Nephron progenitor cell (in vitro differentiated cells): ENCODE measurements at regions not wholly inside any gene's neighbourhood (a gene's known extent, or its start where the extent isn't known, plus 50 kb on each side); places are given as distances from the start of the nearest gene placed in this dataset.

Experiments used
- DNase-seq: peaks from one replicate; pipeline ENCODE4 v3.0.0; 2021
- H3K27ac Mint-ChIP-seq: 2 replicates; pipeline ENCODE4 v1.8.0; 2021; ENCODE audit warnings: mild to moderate bottlenecking, moderate library complexity, mixed read lengths
- H3K27me3 Mint-ChIP-seq: 2 replicates; pipeline ENCODE4 v1.8.0; 2021; ENCODE audit warnings: mild to moderate bottlenecking, low read depth, mixed read lengths; ENCODE audit not compliant: poor library complexity
- H3K36me3 Mint-ChIP-seq: 2 replicates; pipeline ENCODE4 v1.8.0; 2021; ENCODE audit warnings: low read depth, mixed read lengths
- H3K4me1 Mint-ChIP-seq: 2 replicates; pipeline ENCODE4 v1.8.0; 2021; ENCODE audit warnings: mixed read lengths
- H3K4me3 Mint-ChIP-seq: 2 replicates; pipeline ENCODE4 v1.8.0; 2021; ENCODE audit warnings: mild to moderate bottlenecking, moderate library complexity, mixed read lengths
- H3K9me3 Mint-ChIP-seq: 2 replicates; pipeline ENCODE4 v1.8.0; 2021; ENCODE audit warnings: mild to moderate bottlenecking, moderate library complexity, mixed read lengths
- CTCF ChIP-seq: fragments of 200-600 bp; sonication (generic); IDR thresholded peaks from 2 replicates; pipeline ENCODE4 v1.5.0; 2021; ENCODE audit warnings: antibody characterized with exemption

DNA sequence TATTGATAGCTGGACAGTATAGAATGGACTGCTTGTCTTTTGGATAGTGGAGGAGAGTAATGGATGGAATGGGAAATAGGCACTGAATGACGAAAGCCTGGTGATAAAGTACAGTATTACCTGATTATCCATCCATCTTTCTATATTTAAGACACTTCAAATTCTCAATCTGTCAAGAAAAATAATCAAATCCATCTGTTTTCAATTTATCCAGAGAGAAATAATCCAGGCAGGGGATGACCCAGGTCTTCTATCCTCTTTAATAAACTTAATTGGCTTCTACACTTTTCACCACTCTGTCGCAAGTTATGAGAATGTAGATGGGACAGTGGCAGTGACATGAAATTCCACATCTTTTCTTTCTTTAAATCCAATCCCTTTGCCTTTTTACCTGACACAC is 420.3 kb upstream of the PDZRN3 start:
- H3K36me3 Mint-ChIP-seq = no peaks in the 10 kb centered on the region
- no peak overlapping the region for H3K27ac Mint-ChIP-seq
- H3K27me3 Mint-ChIP-seq = peaks cover 10% of the 10 kb centered on the region
- H3K4me3 Mint-ChIP-seq = no peak overlapping the region
- DNase-seq = no peak
- no peaks in the 10 kb centered on the region for H3K4me1 Mint-ChIP-seq
- H3K9me3 Mint-ChIP-seq = no peaks in the 10 kb centered on the region
- TF ChIP-seq CTCF = no peak

DNA sequence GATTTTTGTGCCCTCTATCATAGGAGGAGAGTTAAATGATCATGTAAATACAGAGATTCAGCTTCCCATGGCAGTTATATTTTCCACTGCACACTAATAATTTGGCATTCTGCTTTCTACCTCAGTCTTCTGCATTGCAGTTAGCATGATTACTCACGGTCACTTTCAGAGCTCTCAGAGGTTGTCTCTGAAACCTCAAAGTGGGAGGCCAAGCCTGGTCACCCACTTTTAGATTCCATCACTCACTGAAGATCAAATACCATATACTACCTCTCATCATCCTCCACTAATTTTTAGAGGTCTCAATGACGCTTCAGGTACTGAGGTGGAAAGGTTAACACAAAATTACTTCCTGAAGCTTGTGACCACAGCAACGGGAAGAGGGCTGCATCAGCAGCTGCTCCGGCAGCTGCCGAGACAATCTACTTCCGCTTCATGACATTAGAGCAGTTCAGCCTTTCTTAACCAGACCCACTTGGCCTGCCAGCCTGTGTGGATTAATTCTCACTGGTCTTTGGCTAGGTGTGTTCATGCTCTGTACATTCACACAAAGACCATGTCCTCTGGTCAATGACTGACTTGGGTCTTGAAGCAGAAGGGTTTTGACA is 416.4 kb upstream of the PDZRN3 start:
- Mint-ChIP-seq H3K4me1 (no peaks in the 10 kb centered on the region), H3K4me3 (no peak overlapping the region), H3K9me3 (no peaks in the 10 kb centered on the region), H3K27me3 (peaks cover 8% of the 10 kb centered on the region), H3K36me3 (no peaks in the 10 kb centered on the region), H3K27ac (no peak overlapping the region)
- no peak for TF ChIP-seq CTCF
- DNase-seq = no peak

DNA sequence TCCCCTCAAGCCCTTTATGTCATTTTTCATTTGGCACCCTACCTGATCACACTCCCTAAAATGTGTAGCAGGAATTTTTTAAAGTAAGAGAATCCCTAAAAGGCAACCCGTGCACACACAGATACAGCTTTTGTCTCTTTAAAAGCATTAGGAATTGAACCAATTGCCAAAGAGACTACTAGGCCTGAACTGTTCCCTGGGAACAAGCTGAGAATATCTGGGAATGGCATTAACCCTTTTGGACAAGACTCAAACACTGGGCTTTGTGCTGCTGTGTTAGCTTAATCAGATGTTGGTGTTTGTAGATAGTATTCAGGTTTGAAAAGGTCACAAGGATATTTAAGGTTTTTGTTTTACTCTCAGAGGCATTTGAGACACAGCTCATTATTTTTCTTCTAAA is 414.4 kb upstream of the PDZRN3 start:
- Mint-ChIP-seq H3K4me3 (no peak overlapping the region), H3K27me3 (peaks cover 8% of the 10 kb centered on the region), H3K27ac (no peak overlapping the region)

DNA sequence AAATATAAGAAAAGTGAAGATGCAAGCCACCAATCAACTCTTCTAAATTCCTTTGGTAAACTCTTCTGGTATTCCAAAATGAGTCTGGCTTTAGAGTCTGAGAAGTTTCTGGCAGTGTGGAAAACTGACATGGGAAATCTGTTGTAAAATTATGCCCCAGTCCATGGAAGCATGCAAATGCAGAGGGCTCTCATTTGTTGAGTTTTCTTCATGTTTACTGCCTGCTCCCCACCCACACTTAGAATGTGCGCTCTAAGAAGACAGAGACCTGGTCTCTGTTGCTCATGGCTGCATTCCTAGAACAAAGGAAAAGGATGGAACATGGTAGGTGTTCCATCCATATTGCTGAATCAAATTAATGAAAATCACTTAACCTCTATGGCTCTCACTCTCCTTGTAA is 411.8 kb upstream of the PDZRN3 start:
- TF ChIP-seq CTCF = no peak
- Mint-ChIP-seq H3K27ac (no peak overlapping the region), H3K36me3 (no peaks in the 10 kb centered on the region), H3K4me1 (peaks cover 17% of the 10 kb centered on the region), H3K27me3 (peaks cover 6% of the 10 kb centered on the region), H3K4me3 (no peak overlapping the region), H3K9me3 (no peaks in the 10 kb centered on the region)
- no peak for DNase-seq

More for the DNA sequence above, 414.4 kb upstream of the PDZRN3 start:
- peaks cover 3% of the 10 kb centered on the region for H3K4me1 Mint-ChIP-seq
- no peaks in the 10 kb centered on the region for H3K36me3 Mint-ChIP-seq
- no peak for TF ChIP-seq CTCF
- H3K9me3 Mint-ChIP-seq = no peaks in the 10 kb centered on the region
- DNase-seq = no peak

- peaks cover 17% of the 10 kb centered on the region for H3K4me1 Mint-ChIP-seq
- H3K27me3 Mint-ChIP-seq = peaks cover 3% of the 10 kb centered on the region
- no peak overlapping the region for H3K27ac Mint-ChIP-seq
- TF ChIP-seq CTCF = no peak
- no peak overlapping the region for H3K4me3 Mint-ChIP-seq
- no peaks in the 10 kb centered on the region for H3K36me3 Mint-ChIP-seq
- no peaks in the 10 kb centered on the region for H3K9me3 Mint-ChIP-seq
- DNase-seq = no peak
Observed at GRCh38 chr3:74036102-74036501, 411.4 kb upstream of the PDZRN3 start.

GRCh38 chr3:74033806-74034205 is 409.1 kb upstream of the PDZRN3 start:
- H3K36me3 Mint-ChIP-seq = no peaks in the 10 kb centered on the region

More at GRCh38 chr3:74033806-74034205, 409.1 kb upstream of the PDZRN3 start:
- H3K27me3 Mint-ChIP-seq = peaks cover 3% of the 10 kb centered on the region
- no peak for TF ChIP-seq CTCF
- no peaks in the 10 kb centered on the region for H3K9me3 Mint-ChIP-seq
- peaks cover 17% of the 10 kb centered on the region for H3K4me1 Mint-ChIP-seq
- H3K4me3 Mint-ChIP-seq = no peak overlapping the region
- H3K27ac Mint-ChIP-seq = peak overlapping the region; percentile 47
- DNase-seq = no peak
